ENCODE measurements at regions not wholly inside any gene's neighbourhood (a gene's known extent, or its start where the extent isn't known, plus 50 kb on each side); places are given as distances from the start of the nearest gene placed in this dataset.
A peak's percentile ranks its signal among the peaks of the same experiment; 100 is the strongest.

DNA sequence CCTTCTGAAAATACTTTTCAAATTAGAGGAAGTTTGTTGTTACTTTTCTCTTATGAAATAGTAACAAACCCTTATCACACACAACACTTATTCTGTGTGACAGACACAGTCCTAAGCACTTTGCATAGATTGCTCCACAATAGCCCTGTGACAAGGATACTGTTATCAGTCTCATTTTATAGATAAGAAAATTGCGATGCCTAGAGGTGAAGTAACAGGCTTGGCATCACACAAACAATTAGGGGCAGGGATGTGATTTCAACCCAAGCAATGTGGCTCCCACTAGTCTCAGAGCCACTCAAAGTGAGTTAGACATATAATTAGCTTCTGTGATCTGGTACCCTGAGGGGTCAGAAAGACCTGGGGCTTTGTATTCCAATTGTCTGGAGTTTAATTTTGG lies 339.9 kb downstream of the FBXO8 start:
- TF ChIP-seq HDGF (IDR thresholded peaks at IDR 0.05) (no peak), CEBPB (tag; IDR thresholded peaks at IDR 0.05) (peak; percentile 45; the same call in 1 of the 2 replicates), ZNF699 (CRISPR knock-in tag; IDR thresholded peaks at IDR 0.05; ENCODE audit: insufficient replicate concordance) (no peak), MGA (IDR thresholded peaks at IDR 0.05) (no peak), ZFPM2 (CRISPR knock-in tag; IDR thresholded peaks at IDR 0.05) (no peak), SPI1 (IDR thresholded peaks at IDR 0.05; ENCODE audit: borderline replicate concordance, low read depth, low read length) (no peak)
- TF ChIP-seq, protein P1, sequence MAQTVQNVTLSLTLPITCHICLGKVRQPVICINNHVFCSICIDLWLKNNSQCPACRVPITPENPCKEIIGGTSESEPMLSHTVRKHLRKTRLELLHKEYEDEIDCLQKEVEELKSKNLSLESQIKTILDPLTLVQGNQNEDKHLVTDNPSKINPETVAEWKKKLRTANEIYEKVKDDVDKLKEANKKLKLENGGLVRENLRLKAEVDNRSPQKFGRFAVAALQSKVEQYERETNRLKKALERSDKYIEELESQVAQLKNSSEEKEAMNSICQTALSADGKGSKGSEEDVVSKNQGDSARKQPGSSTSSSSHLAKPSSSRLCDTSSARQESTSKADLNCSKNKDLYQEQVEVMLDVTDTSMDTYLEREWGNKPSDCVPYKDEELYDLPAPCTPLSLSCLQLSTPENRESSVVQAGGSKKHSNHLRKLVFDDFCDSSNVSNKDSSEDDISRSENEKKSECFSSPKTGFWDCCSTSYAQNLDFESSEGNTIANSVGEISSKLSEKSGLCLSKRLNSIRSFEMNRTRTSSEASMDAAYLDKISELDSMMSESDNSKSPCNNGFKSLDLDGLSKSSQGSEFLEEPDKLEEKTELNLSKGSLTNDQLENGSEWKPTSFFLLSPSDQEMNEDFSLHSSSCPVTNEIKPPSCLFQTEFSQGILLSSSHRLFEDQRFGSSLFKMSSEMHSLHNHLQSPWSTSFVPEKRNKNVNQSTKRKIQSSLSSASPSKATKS (CRISPR knock-in tag; IDR thresholded peaks at IDR 0.05) = no peak
- Histone ChIP-seq H3K27ac (ENCODE audit: extremely low read depth, low read depth, low read length) (no peak overlapping the region), H3K36me3 (ENCODE audit: control insufficient read depth, insufficient read depth, low read length) (no peaks in the 10 kb centered on the region), H3K4me2 (ENCODE audit: insufficient read depth, low read length) (no peak overlapping the region), H3K9me3 (replicated peaks; ENCODE audit: control insufficient read depth, insufficient read depth, low read depth, low read length) (no peaks in the 10 kb centered on the region), H3K9ac (ENCODE audit: insufficient read depth in 1 of 2, low read depth in 2 of 2, low read length in 2 of 2) (no peak overlapping the region), H4K20me1 (replicated peaks; ENCODE audit: control insufficient read depth, insufficient read depth, low read length) (no peaks in the 10 kb centered on the region), H3K9me1 (ENCODE audit: control insufficient read depth, insufficient read depth, low read length) (no peaks in the 10 kb centered on the region), H2AFZ (ENCODE audit: low read depth, low read length) (no peak overlapping the region), H3K4me1 (replicated peaks in 1 of 2; ENCODE audit: control insufficient read depth in 2 of 2, insufficient read depth in 2 of 2, low read length in 2 of 2) (no peaks in the 10 kb centered on the region), H3K27me3 (ENCODE audit: control insufficient read depth in 2 of 2, insufficient read depth in 2 of 2, low read length in 2 of 2) (no peaks in the 10 kb centered on the region; a peak in 1 of 5 replicates), H3K4me3 (no peak overlapping the region), H3K79me2 (ENCODE audit: control insufficient read depth, insufficient read depth, low read length) (no peaks in the 10 kb centered on the region)
- in situ Hi-C loops (cut with MboI) (no loop called here), intact Hi-C loops (cut with micrococcal nuclease) (no loop called here)
- BruUV-seq (replicated peaks) = no TSS peak
- 0% methylated on average over 1 of the region's 1 CpG for WGBS (ENCODE audit: insufficient coverage, low coverage, missing lambda C conversion rate)
- ATAC-seq (no peak), FAIRE-seq (no peak), DNase-seq (ENCODE audit: extremely low read depth in 1 of 4, low spot score in 3 of 4) (no peak)
- ChIA-PET POLR2A (no interaction called here), CTCF (ENCODE audit: low intra/inter-chr PET ratio) (no interaction called here)

Data from K562 (cell line).